K562 (cell line): ENCODE measurements at regions not wholly inside any gene's neighbourhood (a gene's known extent, or its start where the extent isn't known, plus 50 kb on each side); places are given as distances from the start of the nearest gene placed in this dataset.

ENCODE experiments used
- ATAC-seq: fragments of 200-7000 bp; cut with Tn5 transposase; 3 replicates; pipeline ENCODE4 v1.9.1; 2020; ENCODE audit warnings: moderate library complexity
- BruUV-seq: library from RNA; stranded (reverse); fragments of 400-500 nt; replicated peaks from 2 replicates; lab custom pipeline; 2021; lab: Mats Ljungman, UMichigan
- CTCF ChIA-PET: fragments of 300-600 bp; formaldehyde crosslinking; extraction: SDS; loops from one replicate; lab custom pipeline; 2021; ENCODE audit warnings: low intra/inter-chr PET ratio; lab: Yijun Ruan, JAX
- POLR2A ChIA-PET: fragments of 300-600, 350-650 bp; sonication (Branson Sonifier 250); formaldehyde crosslinking; extraction: SDS; loops from one replicate; lab custom pipeline; 2021; ENCODE audit warnings: antibody characterized with exemption, inconsistent platforms; lab: Yijun Ruan, JAX
- DNase-seq, 4 experiments: peaks; one replicate each; pipeline versions ENCODE4 v3.0.0 to v3.0.0-alpha.2; 2011 to 2018; ENCODE audit warnings: low spot score in 3 of 4, mixed read lengths in 3 of 4; ENCODE audit errors: extremely low read depth in 1 of 4
- FAIRE-seq: peaks from 2 replicates; lab custom pipeline; 2011; peaks lifted over from hg19 to GRCh38; lab: Jason Lieb, UNC
- H2AFZ ChIP-seq: 2 replicates; pipeline ENCODE4 v1.6.0; 2011; ENCODE audit warnings: low read depth, low read length, control low read depth, inconsistent platforms
- H3K27ac ChIP-seq: fragments of 200-600 bp; 3 replicates; pipeline ENCODE4 v1.8.0; 2011; ENCODE audit warnings: low read depth, mild to moderate bottlenecking, control low read depth, inconsistent platforms, low read length, moderate library complexity, mixed read lengths; ENCODE audit errors: extremely low read depth
- H3K27me3 ChIP-seq, 2 experiments: fragments of 300-600 bp in 1 of 2; 2 replicates in 1 of 2; 3 replicates in 1 of 2; pipeline versions ENCODE4 v1.6.0 to v1.8.0; 2011; ENCODE audit warnings: inconsistent platforms in 2 of 2, low read length in 2 of 2, mild to moderate bottlenecking in 1 of 2, mixed read lengths in 1 of 2, moderate library complexity in 1 of 2; ENCODE audit not compliant: control insufficient read depth in 2 of 2, insufficient read depth in 2 of 2
- H3K36me3 ChIP-seq: fragments of 300-600 bp; 3 replicates; pipeline ENCODE4 v1.8.0; 2011; ENCODE audit warnings: mild to moderate bottlenecking, low read length, inconsistent platforms; ENCODE audit not compliant: control insufficient read depth, insufficient read depth
- H3K4me1 ChIP-seq, 2 experiments: fragments of 200-600 bp in 1 of 2; replicated peaks in 1 of 2; 2 replicates in 1 of 2; 3 replicates in 1 of 2; pipeline versions ENCODE4 v1.5.1 to v1.8.0; 2011; ENCODE audit warnings: inconsistent platforms in 2 of 2, low read length in 2 of 2, mild to moderate bottlenecking in 1 of 2, mixed read lengths in 1 of 2, moderate library complexity in 1 of 2; ENCODE audit not compliant: control insufficient read depth in 2 of 2, insufficient read depth in 2 of 2
- H3K4me2 ChIP-seq: 2 replicates; pipeline ENCODE4 v1.6.1; 2011; ENCODE audit warnings: low read length, control low read depth, inconsistent platforms, mixed read lengths; ENCODE audit not compliant: insufficient read depth
- H3K4me3 ChIP-seq: fragments of 200-600 bp; sonication (generic), shearing (Covaris generic); 2 replicates; pipeline ENCODE4 v1.5.1; 2016; ENCODE audit warnings: control low read depth, inconsistent platforms
- H3K79me2 ChIP-seq: fragments of 200-600 bp; 3 replicates; pipeline ENCODE4 v1.8.0; 2011; ENCODE audit warnings: low read length, inconsistent platforms; ENCODE audit not compliant: control insufficient read depth, insufficient read depth
- H3K9ac ChIP-seq, 2 experiments: 2 replicates each; pipeline versions ENCODE4 v1.6.0 to v1.6.1; 2011; ENCODE audit warnings: low read depth in 2 of 2, low read length in 2 of 2, control low read depth in 1 of 2, inconsistent platforms in 1 of 2, mild to moderate bottlenecking in 1 of 2, mixed read lengths in 1 of 2; ENCODE audit not compliant: insufficient read depth in 1 of 2
- H3K9me1 ChIP-seq: one replicate; pipeline ENCODE4 v1.6.0; 2011; ENCODE audit warnings: inconsistent platforms, mild to moderate bottlenecking, low read length, moderate library complexity; ENCODE audit not compliant: control insufficient read depth, insufficient read depth
- H3K9me3 ChIP-seq: replicated peaks from 2 replicates; pipeline ENCODE4 v1.5.1; 2011; ENCODE audit warnings: low read depth, low read length, inconsistent platforms; ENCODE audit not compliant: control insufficient read depth, insufficient read depth
- H4K20me1 ChIP-seq: replicated peaks from 2 replicates; pipeline ENCODE4 v1.6.1; 2011; ENCODE audit warnings: low read length, inconsistent platforms, mixed read lengths; ENCODE audit not compliant: control insufficient read depth, insufficient read depth
- ATF4 ChIP-seq: fragments of 450-650 bp; formaldehyde crosslinking; IDR thresholded peaks from 2 replicates; pipeline ENCODE4 v1.4.0; 2022; ENCODE audit warnings: mild to moderate bottlenecking, moderate library complexity
- BMI1 ChIP-seq: fragments of 150-350 bp; IDR thresholded peaks from 2 replicates; pipeline ENCODE4 v1.6.1; 2014; ENCODE audit warnings: low read length
- HDAC2 ChIP-seq: fragments of 450-650 bp; IDR thresholded peaks from 2 replicates; pipeline ENCODE4 v1.6.1; 2016; ENCODE audit warnings: mild to moderate bottlenecking
- KAT8 ChIP-seq: fragments of 450-650 bp; IDR thresholded peaks from 2 replicates; pipeline ENCODE4 v1.6.1; 2016; ENCODE audit warnings: low read depth, mild to moderate bottlenecking
- KLF6 ChIP-seq: fragments of 250-450 bp; sonication (Bioruptor Pico); IDR thresholded peaks from 2 replicates; pipeline ENCODE4 v1.4.0; 2020; ENCODE audit warnings: mild to moderate bottlenecking, moderate library complexity, borderline replicate concordance
- NR3C1 ChIP-seq: sonication (generic); formaldehyde crosslinking; IDR thresholded peaks from 2 replicates; pipeline ENCODE4 v1.8.1; 2022; ENCODE audit warnings: missing genetic modification reagents
- TFE3 ChIP-seq: fragments of 450-650 bp; formaldehyde crosslinking; IDR thresholded peaks from 2 replicates; pipeline ENCODE4 v1.4.0; 2020; ENCODE audit warnings: mild to moderate bottlenecking, mixed read lengths
- ZBTB1 ChIP-seq: sonication (generic); formaldehyde crosslinking; IDR thresholded peaks from 2 replicates; pipeline ENCODE4 v1.8.1; 2023; ENCODE audit warnings: missing genetic modification reagents, low read depth, mild to moderate bottlenecking, borderline replicate concordance
- ZNF140 ChIP-seq: fragments of 250-450 bp; sonication (Bioruptor Pico); IDR thresholded peaks from 2 replicates; pipeline ENCODE4 v1.8.0; 2021; ENCODE audit warnings: moderate library complexity, mild to moderate bottlenecking, inconsistent platforms
- ZNF175 ChIP-seq: fragments of 200-800 bp; sonication (Bioruptor generic); IDR thresholded peaks from 2 replicates; pipeline ENCODE4 v1.6.1; 2016; ENCODE audit warnings: low read depth, mild to moderate bottlenecking, missing genetic modification characterization, missing compliant biosample characterization
- ZNF644 ChIP-seq: fragments of 200-800 bp; sonication (Bioruptor generic); IDR thresholded peaks from 2 replicates; pipeline ENCODE4 v1.6.1; 2016; ENCODE audit warnings: low read depth, missing genetic modification characterization, missing compliant biosample characterization
- ZSCAN32 ChIP-seq: fragments of 450-650 bp; formaldehyde crosslinking; IDR thresholded peaks from 2 replicates; pipeline ENCODE4 v1.4.0; 2020; ENCODE audit warnings: mild to moderate bottlenecking, moderate library complexity
- WGBS: fragments of 100-300 bp; shearing (Covaris generic); methylation state at CpG from one replicate; pipeline ENCODE4 v1.1.6; 2016; ENCODE audit warnings: low coverage, mixed read lengths; ENCODE audit not compliant: insufficient coverage; ENCODE audit errors: missing lambda C conversion rate; 5-methylcytosine and 5-hydroxymethylcytosine counted together
- in situ Hi-C: fragments of 300-500 bp; cut with MboI; formaldehyde crosslinking; loops from 4 replicates; pipeline ENCODE4 v1.15.0; 2018; ENCODE audit warnings: inconsistent platforms, mixed read lengths
- intact Hi-C: fragments of 100-400 bp; cut with micrococcal nuclease; formaldehyde crosslinking; loops from 2 replicates; pipeline ENCODE4 v1.14.2; 2022
- TF ChIP-seq, protein P1 (sequence below): sonication (generic); formaldehyde crosslinking; IDR thresholded peaks from 2 replicates; pipeline ENCODE4 v1.8.0; 2023; ENCODE audit warnings: missing genetic modification reagents, mild to moderate bottlenecking, borderline replicate concordance
- TF ChIP-seq, protein P2 (sequence below): sonication (generic); formaldehyde crosslinking; IDR thresholded peaks from 2 replicates; pipeline ENCODE4 v1.8.1; 2022; ENCODE audit warnings: missing genetic modification reagents

DNA sequence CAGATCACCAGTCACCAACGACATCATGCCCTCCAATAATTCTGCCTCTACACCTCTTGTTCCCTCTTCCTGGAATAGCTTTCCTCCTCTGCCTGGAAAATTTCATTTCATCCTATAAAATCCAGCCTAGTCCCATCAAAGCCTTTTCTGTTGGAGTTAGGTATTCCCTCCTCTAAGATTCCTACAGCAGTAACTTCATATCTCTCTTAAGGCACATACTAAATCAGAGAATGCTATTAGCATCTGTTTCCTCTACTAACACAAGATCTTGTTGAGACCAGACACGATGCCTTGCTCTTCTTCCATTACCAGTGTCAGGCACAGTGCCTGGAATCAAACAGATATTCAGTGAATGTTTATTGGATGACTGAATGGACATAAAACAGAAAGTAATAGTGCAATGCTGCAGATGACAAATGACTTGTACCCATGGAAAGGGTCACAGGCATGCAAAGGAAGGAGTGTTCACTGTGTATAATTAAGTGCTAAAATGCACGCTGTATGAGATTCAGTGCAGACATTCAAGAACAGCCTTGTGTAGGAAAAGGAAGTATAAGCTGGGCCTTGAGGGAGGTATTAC, 342.0 kb upstream of the ACVR2A start:
- no peaks in the 10 kb centered on the region for H3K9me1 ChIP-seq
- H3K9me3 ChIP-seq, result no peaks in the 10 kb centered on the region
- intact Hi-C loops, result no loop called here
- POLR2A ChIA-PET, result no interaction called here
- no peaks in the 10 kb centered on the region for H3K36me3 ChIP-seq
- no peak overlapping the region for H3K4me3 ChIP-seq
- no peak overlapping the region for H3K9ac ChIP-seq
- H3K79me2 ChIP-seq, result no peaks in the 10 kb centered on the region
- 0% methylated on average over 3 of the region's 3 CpGs for WGBS
- H4K20me1 ChIP-seq, result no peaks in the 10 kb centered on the region
- DNase-seq, result no peak
- in situ Hi-C loops, result no loop called here
- no peak for ATAC-seq
- FAIRE-seq, result no peak
- no TSS peak for BruUV-seq
- H3K4me2 ChIP-seq, result no peak overlapping the region
- H3K4me1 ChIP-seq, result no peaks in the 10 kb centered on the region
- H2AFZ ChIP-seq, result no peak overlapping the region
- CTCF ChIA-PET, result no interaction called here
- no peaks in the 10 kb centered on the region for H3K27me3 ChIP-seq
- no peak overlapping the region for H3K27ac ChIP-seq
- TF ChIP-seq KLF6 (CRISPR knock-in tag), result no peak
- TF ChIP-seq ZSCAN32 (CRISPR knock-in tag), result no peak
- TF ChIP-seq, protein P1, sequence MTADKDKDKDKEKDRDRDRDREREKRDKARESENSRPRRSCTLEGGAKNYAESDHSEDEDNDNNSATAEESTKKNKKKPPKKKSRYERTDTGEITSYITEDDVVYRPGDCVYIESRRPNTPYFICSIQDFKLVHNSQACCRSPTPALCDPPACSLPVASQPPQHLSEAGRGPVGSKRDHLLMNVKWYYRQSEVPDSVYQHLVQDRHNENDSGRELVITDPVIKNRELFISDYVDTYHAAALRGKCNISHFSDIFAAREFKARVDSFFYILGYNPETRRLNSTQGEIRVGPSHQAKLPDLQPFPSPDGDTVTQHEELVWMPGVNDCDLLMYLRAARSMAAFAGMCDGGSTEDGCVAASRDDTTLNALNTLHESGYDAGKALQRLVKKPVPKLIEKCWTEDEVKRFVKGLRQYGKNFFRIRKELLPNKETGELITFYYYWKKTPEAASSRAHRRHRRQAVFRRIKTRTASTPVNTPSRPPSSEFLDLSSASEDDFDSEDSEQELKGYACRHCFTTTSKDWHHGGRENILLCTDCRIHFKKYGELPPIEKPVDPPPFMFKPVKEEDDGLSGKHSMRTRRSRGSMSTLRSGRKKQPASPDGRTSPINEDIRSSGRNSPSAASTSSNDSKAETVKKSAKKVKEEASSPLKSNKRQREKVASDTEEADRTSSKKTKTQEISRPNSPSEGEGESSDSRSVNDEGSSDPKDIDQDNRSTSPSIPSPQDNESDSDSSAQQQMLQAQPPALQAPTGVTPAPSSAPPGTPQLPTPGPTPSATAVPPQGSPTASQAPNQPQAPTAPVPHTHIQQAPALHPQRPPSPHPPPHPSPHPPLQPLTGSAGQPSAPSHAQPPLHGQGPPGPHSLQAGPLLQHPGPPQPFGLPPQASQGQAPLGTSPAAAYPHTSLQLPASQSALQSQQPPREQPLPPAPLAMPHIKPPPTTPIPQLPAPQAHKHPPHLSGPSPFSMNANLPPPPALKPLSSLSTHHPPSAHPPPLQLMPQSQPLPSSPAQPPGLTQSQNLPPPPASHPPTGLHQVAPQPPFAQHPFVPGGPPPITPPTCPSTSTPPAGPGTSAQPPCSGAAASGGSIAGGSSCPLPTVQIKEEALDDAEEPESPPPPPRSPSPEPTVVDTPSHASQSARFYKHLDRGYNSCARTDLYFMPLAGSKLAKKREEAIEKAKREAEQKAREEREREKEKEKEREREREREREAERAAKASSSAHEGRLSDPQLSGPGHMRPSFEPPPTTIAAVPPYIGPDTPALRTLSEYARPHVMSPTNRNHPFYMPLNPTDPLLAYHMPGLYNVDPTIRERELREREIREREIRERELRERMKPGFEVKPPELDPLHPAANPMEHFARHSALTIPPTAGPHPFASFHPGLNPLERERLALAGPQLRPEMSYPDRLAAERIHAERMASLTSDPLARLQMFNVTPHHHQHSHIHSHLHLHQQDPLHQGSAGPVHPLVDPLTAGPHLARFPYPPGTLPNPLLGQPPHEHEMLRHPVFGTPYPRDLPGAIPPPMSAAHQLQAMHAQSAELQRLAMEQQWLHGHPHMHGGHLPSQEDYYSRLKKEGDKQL (CRISPR knock-in tag), result no peak
- no peak for TF ChIP-seq TFE3 (CRISPR knock-in tag)
- no peak for TF ChIP-seq KAT8
- TF ChIP-seq ZBTB1 (CRISPR knock-in tag), result no peak
- no peak for TF ChIP-seq ZNF644
- TF ChIP-seq ZNF140, result no peak
- TF ChIP-seq ZNF175 (CRISPR knock-in tag), result no peak
- TF ChIP-seq NR3C1 (CRISPR knock-in tag), result no peak
- TF ChIP-seq BMI1, result no peak
- TF ChIP-seq ATF4 (CRISPR knock-in tag), result no peak
- TF ChIP-seq HDAC2, result no peak
- TF ChIP-seq, protein P2, sequence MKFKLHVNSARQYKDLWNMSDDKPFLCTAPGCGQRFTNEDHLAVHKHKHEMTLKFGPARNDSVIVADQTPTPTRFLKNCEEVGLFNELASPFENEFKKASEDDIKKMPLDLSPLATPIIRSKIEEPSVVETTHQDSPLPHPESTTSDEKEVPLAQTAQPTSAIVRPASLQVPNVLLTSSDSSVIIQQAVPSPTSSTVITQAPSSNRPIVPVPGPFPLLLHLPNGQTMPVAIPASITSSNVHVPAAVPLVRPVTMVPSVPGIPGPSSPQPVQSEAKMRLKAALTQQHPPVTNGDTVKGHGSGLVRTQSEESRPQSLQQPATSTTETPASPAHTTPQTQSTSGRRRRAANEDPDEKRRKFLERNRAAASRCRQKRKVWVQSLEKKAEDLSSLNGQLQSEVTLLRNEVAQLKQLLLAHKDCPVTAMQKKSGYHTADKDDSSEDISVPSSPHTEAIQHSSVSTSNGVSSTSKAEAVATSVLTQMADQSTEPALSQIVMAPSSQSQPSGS (CRISPR knock-in tag), result no peak
